Smooth muscle cell (in vitro differentiated cells): ENCODE measurements at regions not wholly inside any gene's neighbourhood (a gene's known extent, or its start where the extent isn't known, plus 50 kb on each side); places are given as distances from the start of the nearest gene placed in this dataset.

Source experiments
- DNase-seq: peaks from one replicate; lab custom pipeline; 2025; ENCODE audit not compliant: unreplicated experiment; lab: John Stamatoyannopoulos, UW
- H2AFZ ChIP-seq: fragments of 200-600 bp; sonication (generic); 2 replicates; pipeline ENCODE4 v1.6.0; 2016; ENCODE audit warnings: antibody characterized with exemption, low read depth, mild to moderate bottlenecking
- H3F3A ChIP-seq: fragments of 200-600 bp; sonication (generic); 2 replicates; pipeline ENCODE4 v1.6.0; 2017; ENCODE audit warnings: antibody characterized with exemption, low read depth
- H3K27ac ChIP-seq: fragments of 200-600 bp; sonication (generic); 2 replicates; pipeline ENCODE4 v1.5.1; 2016; ENCODE audit warnings: low read depth, mild to moderate bottlenecking
- H3K27me3 ChIP-seq: fragments of 200-600 bp; sonication (generic); 2 replicates; pipeline ENCODE4 v1.6.1; 2016; ENCODE audit warnings: low read depth, mild to moderate bottlenecking
- H3K36me3 ChIP-seq: fragments of 200-600 bp; sonication (generic); 2 replicates; pipeline ENCODE4 v1.5.1; 2016; ENCODE audit warnings: low read depth
- H3K4me1 ChIP-seq: fragments of 200-600 bp; sonication (generic); 2 replicates; pipeline ENCODE4 v1.5.1; 2016; ENCODE audit warnings: low read depth
- H3K4me2 ChIP-seq: fragments of 200-600 bp; sonication (generic); 2 replicates; pipeline ENCODE4 v1.6.0; 2016; ENCODE audit warnings: mild to moderate bottlenecking
- H3K4me3 ChIP-seq: fragments of 200-600 bp; sonication (generic); 2 replicates; pipeline ENCODE4 v1.5.1; 2016; ENCODE audit warnings: mild to moderate bottlenecking
- H3K79me2 ChIP-seq: fragments of 200-600 bp; sonication (generic); 2 replicates; pipeline ENCODE4 v1.6.0; 2016; ENCODE audit warnings: low read depth, mild to moderate bottlenecking
- H3K9ac ChIP-seq: fragments of 200-600 bp; sonication (generic); 2 replicates; pipeline ENCODE4 v1.6.0; 2016; ENCODE audit warnings: low read depth
- H3K9me3 ChIP-seq: fragments of 200-600 bp; sonication (generic); replicated peaks from 2 replicates; pipeline ENCODE4 v1.5.1; 2016; ENCODE audit warnings: low read depth
- H4K20me1 ChIP-seq: fragments of 200-600 bp; sonication (generic); 2 replicates; pipeline ENCODE4 v1.6.0; 2016; ENCODE audit warnings: low read depth
- CTCF ChIP-seq: fragments of 200-600 bp; sonication (generic); IDR thresholded peaks from 2 replicates; pipeline ENCODE4 v1.5.1; 2017; ENCODE audit warnings: borderline replicate concordance, mild to moderate bottlenecking, antibody characterized with exemption; ENCODE audit not compliant: insufficient read depth, poor library complexity, severe bottlenecking
- WGBS: methylation state at CpG from one replicate; pipeline ENCODE4 v1.1.7; 2016; ENCODE audit warnings: low lambda C conversion rate; 5-methylcytosine and 5-hydroxymethylcytosine counted together

- no peak for TF ChIP-seq CTCF
- Histone ChIP-seq H3K36me3 (no peaks in the 10 kb centered on the region), H3K9ac (no peak overlapping the region), H2AFZ (no peak overlapping the region), H3K9me3 (no peaks in the 10 kb centered on the region), H3F3A (no peaks in the 10 kb centered on the region), H4K20me1 (no peaks in the 10 kb centered on the region), H3K27ac (no peak overlapping the region), H3K4me1 (no peaks in the 10 kb centered on the region), H3K27me3 (peaks cover 3% of the 10 kb centered on the region), H3K79me2 (no peaks in the 10 kb centered on the region), H3K4me2 (no peak overlapping the region), H3K4me3 (no peak overlapping the region)
- DNase-seq: no peak
- WGBS: 93% methylated on average over 24 of the region's 24 CpGs
Measured at GRCh38 chr2:2851806-2852777, 521.0 kb upstream of the MYT1L start.

DNA sequence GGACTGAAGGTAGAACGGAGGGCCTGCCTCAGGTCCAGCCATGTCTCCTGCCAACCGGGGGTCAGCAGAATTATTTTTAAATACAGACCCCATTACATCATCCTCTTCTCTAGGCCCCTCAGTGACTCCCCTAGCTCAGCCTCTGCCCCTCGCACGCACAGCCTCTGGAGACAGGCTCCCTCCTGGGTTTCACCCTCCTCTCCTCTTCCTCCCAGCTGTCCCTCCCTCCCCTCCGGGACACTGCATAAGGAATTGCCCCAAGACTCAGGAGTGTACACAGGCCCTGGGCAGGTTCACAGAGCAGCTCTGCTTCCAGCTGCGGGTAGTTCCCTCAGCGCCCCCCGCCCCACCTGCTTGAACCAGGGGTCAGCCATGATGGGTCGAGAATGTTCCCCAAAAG lies 520.2 kb upstream of the MYT1L start:
- no peak for TF ChIP-seq CTCF
- Histone ChIP-seq H2AFZ (no peak overlapping the region), H3F3A (no peaks in the 10 kb centered on the region), H3K9me3 (no peaks in the 10 kb centered on the region), H3K4me1 (no peaks in the 10 kb centered on the region), H3K9ac (no peak overlapping the region), H3K27me3 (peaks cover 3% of the 10 kb centered on the region), H3K4me3 (no peak overlapping the region), H3K4me2 (no peak overlapping the region), H4K20me1 (no peaks in the 10 kb centered on the region), H3K79me2 (no peaks in the 10 kb centered on the region), H3K36me3 (no peaks in the 10 kb centered on the region), H3K27ac (no peak overlapping the region)
- 88% methylated on average over 9 of the region's 9 CpGs for WGBS
- no peak for DNase-seq

DNA sequence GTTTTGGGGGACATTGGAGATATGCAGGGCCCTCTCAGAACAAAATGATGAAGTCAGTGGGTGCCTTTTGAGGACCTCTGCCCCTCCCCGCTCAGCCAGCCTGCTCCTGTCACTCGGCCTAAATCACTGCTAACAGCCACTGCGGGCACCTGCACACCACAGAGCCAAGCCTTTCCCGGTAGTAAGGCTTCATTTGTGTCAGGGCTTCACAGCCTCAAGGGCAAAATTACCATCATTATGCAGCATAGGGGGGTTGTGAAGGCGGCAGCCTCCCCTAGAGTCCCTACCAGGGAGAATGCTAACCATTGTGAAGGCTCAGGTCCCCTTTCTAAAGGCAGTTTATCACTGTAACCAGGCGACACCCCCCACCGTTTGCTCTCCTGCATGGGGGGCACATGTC lies 519.8 kb upstream of the MYT1L start:
- no peaks in the 10 kb centered on the region for H4K20me1 ChIP-seq
- no peaks in the 10 kb centered on the region for H3K9me3 ChIP-seq
- H3K27me3 ChIP-seq: peaks cover 3% of the 10 kb centered on the region
- no peak overlapping the region for H3K9ac ChIP-seq
- H3K4me2 ChIP-seq: no peak overlapping the region
- no peaks in the 10 kb centered on the region for H3F3A ChIP-seq
- no peak overlapping the region for H3K27ac ChIP-seq
- no peaks in the 10 kb centered on the region for H3K36me3 ChIP-seq
- H3K4me3 ChIP-seq: no peak overlapping the region
- H3K79me2 ChIP-seq: no peaks in the 10 kb centered on the region
- 77% methylated on average over 7 of the region's 7 CpGs for WGBS
- TF ChIP-seq CTCF: no peak
- H2AFZ ChIP-seq: no peak overlapping the region
- no peak for DNase-seq
- H3K4me1 ChIP-seq: no peaks in the 10 kb centered on the region
